ENCODE measurements at regions not wholly inside any gene's neighbourhood (a gene's known extent, or its start where the extent isn't known, plus 50 kb on each side); places are given as distances from the start of the nearest gene placed in this dataset.
"Not testable (repeated sequence)": the region's sequence is repeated elsewhere in the genome, so short reads cannot be mapped to it uniquely, and the experiment has no call there.

- no peak for DNase-seq (ENCODE audit: low spot score)
- in situ Hi-C loops (cut with MboI; ENCODE audit: low pct_unique_long_range_greater_than_20kb, low sequenced_read_pairs, unreplicated experiment), result no loop called here
- TF ChIP-seq CTCF (IDR thresholded peaks at IDR 0.05; ENCODE audit: extremely low read depth, insufficient read depth, missing control alignments), result no peak
Observed at GRCh38 chr18:78825168-78825567, 154.4 kb upstream of the SALL3 start.

- TF ChIP-seq CTCF (IDR thresholded peaks at IDR 0.05; ENCODE audit: extremely low read depth, insufficient read depth, missing control alignments), result no peak
- in situ Hi-C loops (cut with MboI; ENCODE audit: low pct_unique_long_range_greater_than_20kb, low sequenced_read_pairs, unreplicated experiment), result no loop called here
- no peak for DNase-seq (ENCODE audit: low spot score)
Observed at GRCh38 chr18:78826631-78827030, 153.0 kb upstream of the SALL3 start.

- DNase-seq (ENCODE audit: low spot score), result no peak
- in situ Hi-C loops (cut with MboI; ENCODE audit: low pct_unique_long_range_greater_than_20kb, low sequenced_read_pairs, unreplicated experiment), result no loop called here
Observed at GRCh38 chr18:78827141-78827540, 152.5 kb upstream of the SALL3 start.

GRCh38 chr18:78828131-78828530 lies 151.5 kb upstream of the SALL3 start:
- in situ Hi-C loops (cut with MboI; ENCODE audit: low pct_unique_long_range_greater_than_20kb, low sequenced_read_pairs, unreplicated experiment), result no loop called here
- DNase-seq (ENCODE audit: low spot score), result no peak
- no peak for TF ChIP-seq CTCF (IDR thresholded peaks at IDR 0.05; ENCODE audit: extremely low read depth, insufficient read depth, missing control alignments)

More at GRCh38 chr18:78827141-78827540, 152.5 kb upstream of the SALL3 start:
- TF ChIP-seq CTCF (IDR thresholded peaks at IDR 0.05; ENCODE audit: extremely low read depth, insufficient read depth, missing control alignments), result no peak

- in situ Hi-C loops (cut with MboI; ENCODE audit: low pct_unique_long_range_greater_than_20kb, low sequenced_read_pairs, unreplicated experiment); DNase-seq (ENCODE audit: low spot score): not testable (repeated sequence)
Observed at GRCh38 chr18:78829026-78829425, 150.6 kb upstream of the SALL3 start.

- no peak for TF ChIP-seq CTCF (IDR thresholded peaks at IDR 0.05; ENCODE audit: extremely low read depth, insufficient read depth, missing control alignments)
- in situ Hi-C loops (cut with MboI; ENCODE audit: low pct_unique_long_range_greater_than_20kb, low sequenced_read_pairs, unreplicated experiment), result no loop called here
- no peak for DNase-seq (ENCODE audit: low spot score)
Observed at GRCh38 chr18:78830161-78830560, 149.5 kb upstream of the SALL3 start.

GRCh38 chr18:78830826-78831225 lies 148.8 kb upstream of the SALL3 start:
- DNase-seq (ENCODE audit: low spot score), result no peak
- no peak for TF ChIP-seq CTCF (IDR thresholded peaks at IDR 0.05; ENCODE audit: extremely low read depth, insufficient read depth, missing control alignments)
- in situ Hi-C loops (cut with MboI; ENCODE audit: low pct_unique_long_range_greater_than_20kb, low sequenced_read_pairs, unreplicated experiment), result no loop called here
